Suprapubic skin (tissue), 4 donors: ENCODE measurements at regions not wholly inside any gene's neighbourhood (a gene's known extent, or its start where the extent isn't known, plus 50 kb on each side); places are given as distances from the start of the nearest gene placed in this dataset.
"Not testable (repeated sequence)": the region's sequence is repeated elsewhere in the genome, so short reads cannot be mapped to it uniquely, and the experiment has no call there.

ENCODE experiments used
- CTCF ChIP-seq, 2 donors: fragments of 200-600 bp in 1 of 2; fragments of 450-650 bp in 1 of 2; sonication (generic) in 1 of 2; IDR thresholded peaks; one replicate each; pipeline ENCODE4 v1.5.1; 2016 to 2019; ENCODE audit warnings: antibody characterized with exemption in 2 of 2, mild to moderate bottlenecking in 1 of 2, moderate library complexity in 1 of 2
- EP300 ChIP-seq: sonication (generic); formaldehyde crosslinking; IDR thresholded peaks from one replicate; pipeline ENCODE4 v1.6.1; 2017; ENCODE audit warnings: antibody characterized with exemption
- POLR2AphosphoS5 ChIP-seq, 3 donors: sonication (generic); formaldehyde crosslinking; IDR thresholded peaks; one replicate each; pipeline ENCODE4 v1.6.1; 2017; ENCODE audit warnings: antibody characterized with exemption in 3 of 3

- not testable (repeated sequence) for TF ChIP-seq EP300; CTCF (IDR thresholded peaks at IDR 0.05); POLR2AphosphoS5 (IDR thresholded peaks at IDR 0.05)
Measured at GRCh38 chr4:83903740-83904139, 367.8 kb downstream of the GPAT3 start.
